Hippocampal formation (tissue), 2 donors: ENCODE measurements at regions not wholly inside any gene's neighbourhood (a gene's known extent, or its start where the extent isn't known, plus 50 kb on each side); places are given as distances from the start of the nearest gene placed in this dataset.
A peak's percentile ranks its signal among the peaks of the same experiment; 100 is the strongest.
"Not testable (repeated sequence)": the region's sequence is repeated elsewhere in the genome, so short reads cannot be mapped to it uniquely, and the experiment has no call there.

ENCODE experiments used
- DNase-seq, 2 donors: peaks; one replicate each; lab custom pipeline; 2025; lab: John Stamatoyannopoulos, UW

- no peak for DNase-seq
These were observed 153.5 kb upstream of the PDE1C start for GRCh38 chr7:32223721-32224120.

GRCh38 chr7:32223071-32223650, 153.0 kb upstream of the PDE1C start:
- DNase-seq, result no peak

GRCh38 chr7:32222251-32222900, 152.2 kb upstream of the PDE1C start:
- DNase-seq, result no peak

- no peak for DNase-seq
These were observed 151.5 kb upstream of the PDE1C start for GRCh38 chr7:32221736-32222135.

- no peak for DNase-seq
These were observed 150.8 kb upstream of the PDE1C start for GRCh38 chr7:32221056-32221455.

GRCh38 chr7:32219831-32220230, 149.6 kb upstream of the PDE1C start:
- DNase-seq, result not testable (repeated sequence)

GRCh38 chr7:32219416-32219815, 149.2 kb upstream of the PDE1C start:
- DNase-seq, result no peak

- no peak for DNase-seq
These were observed 148.6 kb upstream of the PDE1C start for GRCh38 chr7:32218741-32219288.

GRCh38 chr7:32218154-32218467, 147.9 kb upstream of the PDE1C start:
- no peak for DNase-seq

GRCh38 chr7:32217341-32218153, 147.3 kb upstream of the PDE1C start:
- no peak for DNase-seq

GRCh38 chr7:32216759-32217158, 146.6 kb upstream of the PDE1C start:
- no peak for DNase-seq

- no peak for DNase-seq
These were observed 145.5 kb upstream of the PDE1C start for GRCh38 chr7:32215697-32216096.

GRCh38 chr7:32214913-32215312, 144.7 kb upstream of the PDE1C start:
- DNase-seq, result no peak

- DNase-seq, result no peak
These were observed 142.1 kb upstream of the PDE1C start for GRCh38 chr7:32212321-32212720.

- no peak for DNase-seq
These were observed 136.8 kb upstream of the PDE1C start for GRCh38 chr7:32206987-32207386.

- DNase-seq, result no peak
These were observed 136.3 kb upstream of the PDE1C start for GRCh38 chr7:32206488-32206887.

- DNase-seq, result not testable (repeated sequence)
These were observed 135.2 kb upstream of the PDE1C start for GRCh38 chr7:32205298-32205824.

GRCh38 chr7:32204361-32205018, 134.3 kb upstream of the PDE1C start:
- DNase-seq, result peak; percentile 86 to 94

- no peak for DNase-seq
These were observed 130.4 kb upstream of the PDE1C start for GRCh38 chr7:32200646-32201045.

GRCh38 chr7:32194537-32194936, 124.3 kb upstream of the PDE1C start:
- no peak for DNase-seq

- DNase-seq, result no peak
These were observed 121.1 kb upstream of the PDE1C start for GRCh38 chr7:32191305-32191704.

GRCh38 chr7:32179567-32179966, 109.4 kb upstream of the PDE1C start:
- DNase-seq, result no peak
